HG02981 (cell line): ENCODE measurements at regions not wholly inside any gene's neighbourhood (a gene's known extent, or its start where the extent isn't known, plus 50 kb on each side); places are given as distances from the start of the nearest gene placed in this dataset.
"Not testable (repeated sequence)": the region's sequence is repeated elsewhere in the genome, so short reads cannot be mapped to it uniquely, and the experiment has no call there.

ENCODE experiments used
- ATAC-seq: cut with Tn5 transposase; IDR thresholded peaks from one replicate; pipeline ENCODE4 v1.9.1; 2021; ENCODE audit warnings: mild to moderate bottlenecking, moderate library complexity; ENCODE audit not compliant: unreplicated experiment

DNA sequence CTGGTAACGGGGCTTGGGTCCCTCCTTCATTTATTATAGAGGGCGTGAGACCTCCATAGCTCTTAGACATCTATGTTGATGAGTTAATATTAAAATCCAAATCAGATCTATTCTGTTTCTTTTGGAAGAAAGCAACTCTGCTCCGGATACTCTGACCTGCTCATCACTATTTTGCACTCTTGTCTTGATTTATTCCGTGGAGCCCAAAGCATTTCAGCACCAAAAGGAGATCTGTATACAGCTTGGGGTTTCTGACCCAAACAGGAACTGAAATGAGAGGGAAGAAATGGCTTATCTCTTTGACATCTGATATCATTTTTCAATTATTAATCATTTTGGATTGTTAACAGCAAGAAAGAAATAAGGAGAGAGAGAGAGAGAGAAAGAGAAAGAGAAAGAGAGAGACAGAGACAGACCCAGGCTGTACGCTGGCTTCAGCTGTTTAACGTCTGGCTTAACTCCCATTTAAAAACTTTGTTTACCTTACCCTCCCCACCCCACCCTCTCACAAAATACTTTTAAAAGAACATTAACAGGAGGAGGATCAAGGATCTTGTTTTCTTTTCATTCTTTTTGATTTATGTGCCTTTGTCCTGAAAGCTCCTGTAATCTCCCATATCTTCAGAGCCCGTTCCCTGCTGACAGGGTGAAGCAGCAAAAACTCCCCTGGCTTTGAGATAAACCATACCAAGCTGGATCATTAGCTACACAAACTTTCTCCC, 231.4 kb upstream of the TUT7 start:
- no peak for ATAC-seq

DNA sequence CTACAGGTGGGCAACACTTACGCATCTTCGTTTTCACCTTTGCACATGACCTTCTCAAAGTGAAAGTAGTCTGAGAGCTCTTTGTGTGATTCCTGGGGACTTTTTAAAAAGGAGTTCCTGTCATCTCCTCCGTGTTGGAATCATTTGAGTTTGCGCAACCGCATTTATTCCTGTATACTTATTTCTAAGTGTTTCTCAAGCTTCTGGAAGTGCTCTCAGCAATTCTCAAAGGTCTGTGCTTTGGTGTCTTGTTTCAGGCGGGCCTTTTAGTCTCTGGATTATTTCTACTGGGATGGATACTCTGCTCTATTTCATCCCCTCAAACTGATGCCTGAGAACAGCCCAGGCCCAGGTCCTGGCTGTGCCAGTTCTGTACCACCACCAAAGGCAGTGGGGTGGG, 226.5 kb upstream of the TUT7 start:
- ATAC-seq: no peak

DNA sequence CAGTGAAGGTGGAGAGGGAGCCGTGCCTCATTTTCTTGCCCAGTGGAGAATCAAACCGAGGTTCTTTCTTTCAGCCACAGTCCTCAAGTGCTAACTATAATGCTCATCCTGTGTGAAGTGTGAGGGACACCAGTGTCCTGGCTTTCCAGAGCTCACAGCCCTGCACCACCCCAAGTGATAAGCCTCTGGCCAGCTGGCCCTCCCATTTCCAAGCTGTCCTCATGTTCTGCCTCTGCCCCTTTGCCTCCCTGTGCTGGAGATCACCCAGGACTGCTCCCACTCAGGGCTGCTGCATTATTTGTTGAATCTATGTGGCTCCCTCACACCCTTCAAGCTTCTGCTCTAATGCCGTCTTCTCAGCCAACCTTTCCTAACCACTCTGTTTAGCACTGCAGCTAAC, 224.5 kb upstream of the TUT7 start:
- ATAC-seq: no peak

DNA sequence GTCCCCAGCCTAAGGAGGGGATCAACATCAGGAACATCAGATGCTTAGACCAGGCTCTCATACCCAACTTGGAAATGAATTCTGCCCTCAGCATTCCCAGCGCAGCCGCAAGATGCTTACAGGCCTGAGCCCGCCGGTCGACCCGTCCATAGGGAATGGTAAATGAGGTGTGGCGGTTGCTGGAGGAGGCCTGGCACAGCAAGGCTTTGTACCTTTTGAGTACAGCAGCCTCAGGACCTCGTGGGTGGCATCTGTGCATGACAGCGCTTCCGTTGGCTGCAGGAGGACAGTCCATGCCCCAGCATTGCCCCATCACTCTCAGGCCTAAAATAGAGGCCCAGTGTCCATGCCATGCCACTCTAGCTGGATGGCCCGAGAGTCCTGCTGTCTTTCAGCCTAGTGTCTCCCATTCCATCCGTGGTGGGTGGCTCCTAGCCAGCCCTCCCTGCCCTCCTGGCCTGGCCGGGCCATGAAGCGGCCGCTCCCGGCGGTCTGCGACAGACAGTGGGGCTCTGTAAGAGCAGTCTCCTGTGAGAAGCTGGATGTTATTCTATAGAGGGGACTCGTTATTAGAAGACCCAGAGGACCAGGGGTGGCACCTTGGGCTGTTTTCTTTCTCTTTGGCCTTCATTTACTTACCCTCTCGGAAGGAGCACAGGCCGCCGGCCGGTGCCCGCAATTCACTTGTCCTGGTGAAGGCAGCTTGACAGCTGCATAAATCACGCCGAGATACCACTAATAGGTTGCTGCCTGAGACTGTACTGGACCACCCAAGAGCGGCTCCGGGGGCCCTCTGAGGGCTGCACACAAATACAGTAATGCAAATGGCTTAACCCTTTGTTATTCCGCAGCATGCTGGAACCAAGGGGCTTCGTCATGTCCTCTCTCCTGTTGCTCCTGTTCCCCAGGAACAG, 223.5 kb upstream of the TUT7 start:
- ATAC-seq: no peak

DNA sequence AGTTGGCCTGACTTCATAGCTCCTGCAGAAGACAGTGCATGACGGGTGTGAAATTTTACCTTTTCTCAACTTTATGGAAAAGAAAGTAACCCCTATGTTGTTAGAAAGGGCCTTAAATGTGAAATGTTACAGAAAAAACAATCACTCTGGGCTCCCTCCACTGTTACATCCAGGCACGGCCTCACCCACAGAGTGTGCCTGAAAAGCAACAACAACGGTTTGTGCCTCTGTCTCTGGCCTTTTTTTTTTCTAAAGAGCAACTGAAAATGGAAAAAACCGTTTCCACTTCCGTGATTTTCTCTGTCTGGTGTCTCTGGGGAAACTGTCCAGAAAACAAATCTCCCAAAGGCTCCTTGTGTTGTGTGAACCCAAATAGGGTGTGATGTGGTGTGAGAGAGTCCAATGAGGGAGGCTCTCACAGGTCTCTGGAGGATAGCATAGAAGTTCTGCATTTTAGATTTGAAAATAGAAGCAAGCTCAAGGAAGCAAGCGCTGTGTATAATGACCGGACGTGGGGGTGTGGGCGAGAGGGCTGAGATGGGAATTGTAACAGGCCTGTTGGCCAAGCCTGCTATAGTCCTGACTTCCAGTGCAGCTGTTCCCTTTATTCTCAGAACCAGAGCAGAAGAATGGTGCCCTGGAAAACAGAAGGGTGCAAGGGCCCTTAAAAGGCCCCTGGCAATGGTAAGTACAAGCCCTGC, 221.8 kb upstream of the TUT7 start:
- ATAC-seq: no peak

DNA sequence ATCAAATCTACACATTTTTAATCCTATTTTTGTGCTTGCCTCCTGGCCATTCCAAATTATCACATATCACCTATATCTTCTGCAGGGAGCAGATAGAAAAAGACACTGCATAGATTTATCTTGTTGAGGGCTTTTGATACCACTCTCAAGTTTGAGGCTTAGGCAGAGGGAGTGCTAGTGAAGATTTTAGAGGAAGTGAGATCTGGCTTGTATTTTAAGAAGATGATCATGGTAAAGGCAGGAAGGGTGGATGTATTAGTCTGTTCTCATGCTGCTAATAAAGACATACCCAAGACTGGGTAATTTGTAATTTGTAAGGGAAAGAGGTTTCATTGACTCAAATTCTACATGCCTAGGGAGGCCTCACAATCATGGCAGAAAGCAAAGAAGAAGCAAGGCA, 220.9 kb upstream of the TUT7 start:
- ATAC-seq: no peak

DNA sequence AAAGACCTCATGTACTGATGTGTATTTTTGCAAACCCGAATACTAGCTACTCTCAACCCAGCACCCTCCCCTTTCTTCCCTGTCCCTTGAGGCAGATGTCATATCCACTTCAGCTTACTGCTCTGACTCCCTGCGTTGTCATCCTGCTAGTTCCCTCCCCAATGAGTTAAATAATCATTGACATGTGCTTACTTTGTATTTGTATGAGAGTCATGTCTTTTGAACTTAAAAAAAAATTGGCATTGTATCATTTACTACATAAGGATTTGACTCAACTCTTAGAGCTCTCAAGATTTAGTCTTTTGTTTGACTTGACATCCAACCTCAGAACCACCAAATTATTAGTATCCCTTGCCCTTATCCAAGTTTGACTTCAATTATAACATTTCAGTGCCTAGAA, 219.7 kb upstream of the TUT7 start:
- no peak for ATAC-seq

DNA sequence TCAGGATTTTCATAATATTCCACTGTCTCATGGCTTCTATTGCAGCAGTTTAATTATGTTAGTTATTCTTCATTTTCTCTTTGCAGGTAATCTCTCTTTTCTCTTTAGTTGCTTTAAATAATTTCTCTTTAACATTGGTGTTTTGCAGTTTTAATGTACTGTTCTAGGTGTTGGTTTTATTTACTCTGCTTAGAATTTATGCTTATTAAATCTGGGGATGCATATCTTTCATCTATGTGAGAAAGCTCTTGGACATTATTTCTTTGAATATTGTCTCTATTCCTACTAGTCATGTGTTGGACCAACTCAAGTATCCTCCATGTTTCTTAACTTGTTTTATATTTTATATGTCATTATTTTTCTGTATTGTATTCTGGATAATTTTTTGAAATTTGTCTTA, 218.7 kb upstream of the TUT7 start:
- no peak for ATAC-seq

DNA sequence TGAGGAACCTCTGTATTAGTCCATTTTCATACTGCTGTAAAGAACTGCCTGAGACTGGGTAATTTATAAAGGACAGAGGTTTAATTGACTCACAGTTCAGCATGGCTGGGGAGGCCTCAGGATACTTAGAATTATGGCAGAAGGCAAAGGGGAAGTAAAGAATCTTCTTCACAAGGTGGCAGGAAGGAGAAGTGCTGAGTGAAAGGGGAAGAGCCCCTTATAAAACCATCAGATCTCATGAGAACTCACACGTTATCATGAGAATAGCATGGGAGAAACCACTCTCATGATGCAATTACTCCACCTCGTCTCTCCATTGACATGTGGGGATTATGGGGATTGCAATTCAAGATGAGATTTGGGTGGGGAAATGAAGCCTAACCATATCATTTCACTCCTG, 211.4 kb upstream of the TUT7 start:
- ATAC-seq: not testable (repeated sequence)

DNA sequence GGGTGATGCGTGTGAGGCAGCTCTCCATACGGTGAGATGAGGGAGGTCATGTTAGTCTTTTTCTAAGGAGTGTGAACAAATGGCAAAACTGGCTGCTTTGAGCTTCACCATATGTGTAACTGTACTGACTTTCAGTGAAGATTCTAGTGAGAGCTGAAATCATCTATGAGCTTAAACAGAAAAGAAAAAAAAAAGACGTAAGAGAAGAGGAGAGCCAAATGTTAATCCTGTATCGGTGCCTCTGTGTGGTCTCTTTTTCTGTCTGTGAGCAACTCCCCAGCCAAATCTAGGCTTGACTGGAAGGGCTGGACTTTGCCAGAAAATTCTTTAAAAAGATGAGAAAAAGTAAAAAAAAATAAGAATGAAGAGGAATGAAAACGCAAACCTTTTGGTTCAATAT, 209.7 kb upstream of the TUT7 start:
- ATAC-seq: no peak

DNA sequence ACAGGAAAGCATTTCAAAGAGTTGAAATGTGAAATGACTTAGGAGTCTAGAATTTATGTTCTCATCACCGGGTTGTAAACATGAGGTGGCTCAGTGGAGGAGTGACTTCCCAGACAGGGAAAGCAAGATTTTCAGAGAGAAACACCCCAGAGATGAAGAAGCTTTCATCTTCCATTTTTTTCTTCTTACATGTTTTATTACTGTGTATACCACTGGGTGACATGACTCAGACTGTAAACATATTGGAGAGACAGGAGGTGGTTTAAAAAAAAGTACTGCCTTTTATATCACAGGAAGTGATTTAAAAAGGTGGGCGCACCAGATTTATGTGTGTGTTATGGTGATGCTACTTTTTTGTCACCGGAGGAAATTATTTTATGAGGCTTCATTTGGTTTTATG, 209.1 kb upstream of the TUT7 start:
- no peak for ATAC-seq

DNA sequence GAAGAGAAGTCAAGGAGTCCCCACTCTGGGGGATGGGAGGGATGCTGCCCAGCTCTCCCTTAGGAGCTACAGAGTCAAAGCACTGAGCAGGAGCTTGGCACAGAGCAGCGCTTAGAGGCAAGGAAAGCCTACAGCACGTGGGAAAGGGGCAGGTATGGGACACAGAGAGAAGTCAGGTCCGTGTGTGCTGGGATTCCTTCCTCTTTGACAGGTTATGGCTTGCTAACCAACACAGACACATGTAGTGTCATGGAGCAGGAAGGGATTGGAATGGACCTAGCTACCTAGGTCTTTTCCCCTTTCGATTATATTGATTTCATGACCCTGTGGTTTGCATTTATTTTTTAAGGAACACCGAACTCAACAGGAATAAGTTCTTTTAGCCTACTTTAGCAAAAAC, 208.5 kb upstream of the TUT7 start:
- ATAC-seq: no peak

DNA sequence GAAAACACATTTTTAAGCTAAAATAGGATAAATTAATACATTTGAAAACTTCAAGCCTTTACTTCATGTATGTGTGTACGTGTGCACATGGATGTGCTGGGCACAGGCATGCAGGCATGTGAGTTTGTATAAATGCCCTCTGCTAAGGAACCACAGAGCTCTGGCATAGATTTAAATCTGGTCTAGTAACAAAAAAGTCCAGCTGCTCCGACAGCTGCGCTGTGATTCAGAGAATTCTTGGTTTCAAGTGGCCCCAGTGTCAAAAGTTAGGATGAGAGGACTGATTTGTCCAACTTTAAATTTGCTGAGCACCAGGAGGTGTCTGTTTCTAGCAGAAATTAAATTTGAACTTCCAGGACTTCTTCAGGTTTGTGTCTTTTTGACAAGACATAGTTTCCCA, 203.7 kb upstream of the TUT7 start:
- no peak for ATAC-seq

DNA sequence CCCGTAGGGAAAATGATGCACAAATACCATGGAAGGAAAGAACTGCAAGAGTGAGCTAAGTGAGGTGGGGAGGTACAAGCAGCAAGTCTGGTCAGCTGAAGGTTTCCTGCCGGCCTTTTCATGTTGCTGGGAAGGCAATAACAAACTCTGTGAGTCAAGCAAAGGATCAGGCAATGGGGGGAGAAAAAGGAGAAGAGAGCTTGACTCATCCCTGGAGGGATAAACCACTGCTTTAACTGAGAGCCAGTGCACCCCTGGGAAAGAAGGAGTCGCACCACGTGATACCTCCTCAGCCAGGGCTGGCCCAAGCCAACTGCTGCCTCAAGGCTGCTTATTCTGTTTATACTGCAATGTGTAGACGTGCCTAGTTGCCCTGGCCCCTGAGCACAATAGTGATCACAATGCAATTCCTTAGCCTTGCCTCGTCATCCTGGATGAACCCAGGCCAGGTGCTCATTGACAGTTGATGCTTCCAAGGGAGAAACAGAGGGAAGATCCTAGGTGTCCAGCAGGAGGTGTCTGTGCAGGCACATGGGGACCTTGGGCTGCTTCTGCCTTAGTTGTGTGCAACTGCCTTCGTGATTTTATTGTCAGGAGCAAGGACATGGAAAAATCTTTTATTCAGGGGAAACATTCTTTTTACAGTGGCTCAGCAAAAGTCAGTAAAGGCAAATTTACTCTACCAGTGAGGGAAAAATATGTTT, 203.0 kb upstream of the TUT7 start:
- no peak for ATAC-seq

DNA sequence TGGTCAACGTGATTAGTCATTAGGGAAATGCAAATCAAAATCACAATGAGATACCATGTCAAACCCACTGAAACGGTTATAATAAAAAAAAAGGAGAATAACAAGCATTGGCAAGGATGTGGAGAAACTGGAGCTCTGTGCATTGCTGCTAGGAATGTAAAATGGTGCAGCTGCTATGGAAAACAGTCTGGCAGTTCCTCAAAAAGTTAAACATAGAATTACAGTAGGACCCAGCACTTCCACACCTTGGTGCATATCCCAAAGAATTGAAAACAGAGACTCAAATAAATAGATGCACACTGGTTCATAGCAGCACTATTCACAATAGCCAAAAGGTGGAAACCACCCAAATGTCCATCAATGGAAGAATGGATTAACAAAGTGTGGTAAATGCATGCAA, 201.5 kb upstream of the TUT7 start:
- no peak for ATAC-seq

DNA sequence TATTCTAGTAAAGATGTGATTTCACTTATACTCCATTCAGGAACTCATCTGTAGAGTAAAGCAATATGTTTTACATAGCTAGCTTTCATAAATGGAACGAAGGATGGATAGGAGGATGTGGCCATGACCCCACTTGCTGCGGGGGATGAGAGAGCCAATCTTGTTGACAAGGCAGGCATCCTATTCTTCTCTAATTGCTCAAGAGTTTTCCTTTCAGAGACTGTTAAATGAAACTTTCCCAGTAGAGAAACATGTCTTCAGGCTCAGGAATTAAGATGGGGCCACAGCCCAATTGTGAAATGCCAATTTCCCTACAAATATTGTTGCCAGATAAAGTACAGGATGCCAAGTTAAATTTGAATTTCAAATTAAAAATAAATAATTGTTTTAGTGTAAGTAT, 196.2 kb upstream of the TUT7 start:
- ATAC-seq: no peak

DNA sequence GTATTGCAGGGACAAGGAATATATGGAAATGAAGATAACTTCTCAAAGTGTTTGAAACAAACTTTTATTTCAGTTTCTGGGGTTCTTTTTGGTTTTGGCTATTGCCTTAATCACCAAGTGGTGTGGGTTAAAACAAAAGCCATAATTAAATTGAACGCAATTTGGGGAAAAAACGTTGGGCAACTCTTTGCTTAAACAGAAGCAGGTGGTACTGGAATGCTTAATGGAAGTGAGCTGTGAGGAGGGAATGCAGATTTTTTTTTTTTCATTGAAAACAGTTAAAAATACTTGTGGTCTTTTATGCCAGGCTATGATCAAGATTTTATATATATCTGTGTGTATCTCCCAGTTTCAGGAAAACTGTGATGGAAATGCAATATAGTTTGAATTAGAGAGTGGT, 195.7 kb upstream of the TUT7 start:
- no peak for ATAC-seq

DNA sequence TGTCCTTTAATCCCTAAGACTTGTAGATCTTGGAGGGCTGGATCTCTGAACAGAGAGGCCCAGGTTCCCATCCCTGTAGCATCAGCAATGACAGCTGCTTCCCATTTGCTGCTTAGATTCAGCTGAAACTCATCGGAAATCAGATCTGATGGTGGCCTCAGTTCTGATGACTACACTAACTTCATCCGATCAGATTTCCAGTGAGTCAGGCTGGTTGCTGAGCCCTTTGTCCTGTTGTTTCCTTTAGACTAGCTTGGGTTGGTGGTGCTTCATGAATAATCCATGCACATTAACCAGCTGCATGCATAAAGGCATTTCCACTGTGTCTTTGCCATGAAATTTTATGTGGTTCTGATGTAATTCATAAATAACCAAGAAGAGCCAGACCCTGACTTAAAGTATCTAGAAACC, 195.2 kb upstream of the TUT7 start:
- no peak for ATAC-seq

DNA sequence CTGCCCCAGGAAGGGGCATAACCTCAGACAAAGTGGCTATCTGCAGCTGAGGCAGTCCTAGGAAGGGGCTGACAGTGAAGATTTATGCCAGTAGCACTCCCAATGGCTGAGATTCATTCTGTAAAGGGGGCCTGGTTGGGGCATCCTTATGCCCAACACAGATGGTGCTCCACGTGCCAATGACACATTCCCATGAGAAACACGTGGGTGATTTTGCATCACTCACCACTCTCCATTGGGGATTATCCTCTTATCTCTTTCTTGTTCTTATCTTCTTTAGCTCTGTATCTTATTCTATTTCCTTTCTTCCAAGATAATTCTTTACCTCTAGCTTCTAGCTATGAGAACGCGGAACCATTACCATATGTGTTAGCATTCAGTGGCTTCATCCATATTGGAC, 194.0 kb upstream of the TUT7 start:
- no peak for ATAC-seq

DNA sequence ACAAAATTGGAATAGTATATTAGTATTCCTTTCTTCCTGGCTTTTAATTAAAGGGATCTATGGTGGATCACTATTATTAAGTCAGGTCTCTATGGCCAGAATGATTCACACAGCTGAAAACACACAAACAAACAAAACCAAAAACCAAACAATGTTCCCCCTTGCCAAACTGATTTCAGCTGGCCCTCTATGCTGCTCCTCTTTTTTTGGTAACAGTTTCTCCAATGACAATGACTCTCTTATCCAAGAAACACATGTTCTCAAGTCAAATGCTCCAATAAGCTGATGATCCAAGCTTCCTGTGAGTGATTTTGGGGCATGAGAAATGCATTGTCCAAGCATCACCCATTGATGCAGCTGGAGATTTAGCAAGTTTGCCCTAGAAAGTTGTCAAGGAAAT, 193.4 kb upstream of the TUT7 start:
- ATAC-seq: no peak

DNA sequence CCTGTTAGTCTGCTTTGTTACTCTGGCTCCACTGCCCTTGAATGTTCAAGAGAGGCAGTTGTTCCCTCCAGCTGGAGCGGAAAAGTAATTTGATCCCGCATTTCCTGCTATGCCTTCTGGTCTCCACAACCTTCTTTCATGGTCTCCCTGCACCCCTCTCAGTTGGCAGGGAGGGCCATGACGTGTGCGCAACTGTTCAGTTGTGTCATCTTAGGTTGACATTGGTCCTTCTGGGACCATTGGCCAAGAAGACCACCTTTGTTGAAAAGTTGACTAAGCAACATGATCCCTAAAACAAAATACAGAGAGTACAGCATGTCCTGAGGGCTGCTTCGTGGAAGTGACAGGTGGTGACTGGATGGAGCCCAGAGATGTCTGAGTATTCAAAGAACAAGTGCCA, 192.5 kb upstream of the TUT7 start:
- ATAC-seq: no peak
